ENCODE measurements at regions not wholly inside any gene's neighbourhood (a gene's known extent, or its start where the extent isn't known, plus 50 kb on each side); places are given as distances from the start of the nearest gene placed in this dataset.
"Not testable (repeated sequence)": the region's sequence is repeated elsewhere in the genome, so short reads cannot be mapped to it uniquely, and the experiment has no call there.

GRCh38 chr19:30256496-30256850 is 115.7 kb upstream of the ZNF536 start:
- H3K27ac Mint-ChIP-seq (ENCODE audit: low read depth, unreplicated experiment) = no peak overlapping the region
- no peaks in the 10 kb centered on the region for H3K36me3 Mint-ChIP-seq (ENCODE audit: insufficient read depth, unreplicated experiment)
- intact Hi-C loops (cut with micrococcal nuclease) = no loop called here
- ChIA-PET CTCF (interaction anchor here (0.9 kb wide), 1 partner anchor 57 kb away, joined by 3 read pairs; no protein-coding TSS in a partner anchor), POLR2A (no interaction called here)
- BruUV-seq (replicated peaks) = no TSS peak
- H3K4me3 Mint-ChIP-seq (ENCODE audit: unreplicated experiment) = no peak overlapping the region
- TF ChIP-seq CTCF (IDR thresholded peaks at IDR 0.05; ENCODE audit: unreplicated experiment) = no peak
- no peak for DNase-seq (ENCODE audit: unreplicated experiment)
- peaks cover 16% of the 10 kb centered on the region for H3K9me3 Mint-ChIP-seq (ENCODE audit: unreplicated experiment)
- H3K4me1 Mint-ChIP-seq (ENCODE audit: insufficient read depth, unreplicated experiment) = no peaks in the 10 kb centered on the region
- no peaks in the 10 kb centered on the region for H3K27me3 Mint-ChIP-seq (ENCODE audit: insufficient read depth, unreplicated experiment)

- no peaks in the 10 kb centered on the region for H3K27me3 Mint-ChIP-seq (ENCODE audit: insufficient read depth, unreplicated experiment)
- POLR2A ChIA-PET = no interaction called here
- TF ChIP-seq CTCF (IDR thresholded peaks at IDR 0.05; ENCODE audit: unreplicated experiment) = no peak
- no TSS peak for BruUV-seq (replicated peaks)
- H3K4me1 Mint-ChIP-seq (ENCODE audit: insufficient read depth, unreplicated experiment) = no peaks in the 10 kb centered on the region
- CTCF ChIA-PET = interaction anchor here (0.6 kb wide), 1 partner anchor 880 kb away, joined by 3 read pairs; no protein-coding TSS in a partner anchor
- peaks cover 36% of the 10 kb centered on the region for H3K9me3 Mint-ChIP-seq (ENCODE audit: unreplicated experiment)
- H3K27ac Mint-ChIP-seq (ENCODE audit: low read depth, unreplicated experiment) = no peak overlapping the region
- no peaks in the 10 kb centered on the region for H3K36me3 Mint-ChIP-seq (ENCODE audit: insufficient read depth, unreplicated experiment)
- intact Hi-C loops (cut with micrococcal nuclease) = no loop called here
- no peak overlapping the region for H3K4me3 Mint-ChIP-seq (ENCODE audit: unreplicated experiment)
- DNase-seq (ENCODE audit: unreplicated experiment) = no peak
Measured at GRCh38 chr19:30263830-30264381, 108.3 kb upstream of the ZNF536 start.

- BruUV-seq (replicated peaks); H3K27me3 Mint-ChIP-seq (ENCODE audit: insufficient read depth, unreplicated experiment); H3K4me3 Mint-ChIP-seq (ENCODE audit: unreplicated experiment); POLR2A ChIA-PET; H3K27ac Mint-ChIP-seq (ENCODE audit: low read depth, unreplicated experiment); DNase-seq (ENCODE audit: unreplicated experiment); H3K36me3 Mint-ChIP-seq (ENCODE audit: insufficient read depth, unreplicated experiment); H3K4me1 Mint-ChIP-seq (ENCODE audit: insufficient read depth, unreplicated experiment); intact Hi-C loops (cut with micrococcal nuclease): not testable (repeated sequence)
- CTCF ChIA-PET = interaction anchor here (0.7 kb wide), 1 partner anchor 9 kb away, joined by 5 read pairs; no protein-coding TSS in a partner anchor
- peaks cover 42% of the 10 kb centered on the region for H3K9me3 Mint-ChIP-seq (ENCODE audit: unreplicated experiment)
Measured at GRCh38 chr19:30265918-30266317, 106.3 kb upstream of the ZNF536 start.

GRCh38 chr19:30266687-30267086 is 105.5 kb upstream of the ZNF536 start:
- ChIA-PET CTCF (no interaction called here), POLR2A (no interaction called here)
- H3K9me3 Mint-ChIP-seq (ENCODE audit: unreplicated experiment) = peaks cover 42% of the 10 kb centered on the region
- no peak for DNase-seq (ENCODE audit: unreplicated experiment)
- no peaks in the 10 kb centered on the region for H3K27me3 Mint-ChIP-seq (ENCODE audit: insufficient read depth, unreplicated experiment)
- H3K27ac Mint-ChIP-seq (ENCODE audit: low read depth, unreplicated experiment) = no peak overlapping the region
- no peaks in the 10 kb centered on the region for H3K36me3 Mint-ChIP-seq (ENCODE audit: insufficient read depth, unreplicated experiment)
- H3K4me3 Mint-ChIP-seq (ENCODE audit: unreplicated experiment) = no peak overlapping the region
- H3K4me1 Mint-ChIP-seq (ENCODE audit: insufficient read depth, unreplicated experiment) = no peaks in the 10 kb centered on the region
- intact Hi-C loops (cut with micrococcal nuclease) = no loop called here
- TF ChIP-seq CTCF (IDR thresholded peaks at IDR 0.05; ENCODE audit: unreplicated experiment) = no peak
- no TSS peak for BruUV-seq (replicated peaks)

- intact Hi-C loops (cut with micrococcal nuclease) = no loop called here
- Mint-ChIP-seq H3K4me1 (ENCODE audit: insufficient read depth, unreplicated experiment) (no peaks in the 10 kb centered on the region), H3K27ac (ENCODE audit: low read depth, unreplicated experiment) (no peak overlapping the region), H3K4me3 (ENCODE audit: unreplicated experiment) (no peak overlapping the region), H3K9me3 (ENCODE audit: unreplicated experiment) (peaks cover 42% of the 10 kb centered on the region), H3K27me3 (ENCODE audit: insufficient read depth, unreplicated experiment) (no peaks in the 10 kb centered on the region), H3K36me3 (ENCODE audit: insufficient read depth, unreplicated experiment) (no peaks in the 10 kb centered on the region)
- BruUV-seq (replicated peaks) = no TSS peak
- ChIA-PET POLR2A (no interaction called here), CTCF (no interaction called here)
- no peak for TF ChIP-seq CTCF (IDR thresholded peaks at IDR 0.05; ENCODE audit: unreplicated experiment)
- no peak for DNase-seq (ENCODE audit: unreplicated experiment)
Measured at GRCh38 chr19:30267332-30267731, 104.9 kb upstream of the ZNF536 start.
